NCI-H187 treated with DMSO at 0.1 percent for 48 hours (cell line): ENCODE measurements at regions not wholly inside any gene's neighbourhood (a gene's known extent, or its start where the extent isn't known, plus 50 kb on each side); places are given as distances from the start of the nearest gene placed in this dataset.
"Not testable (repeated sequence)": the region's sequence is repeated elsewhere in the genome, so short reads cannot be mapped to it uniquely, and the experiment has no call there.

Source experiments
- DNase-seq: peaks from one replicate; lab custom pipeline; 2025; lab: John Stamatoyannopoulos, UW

- DNase-seq, result no peak
These were observed 216.7 kb upstream of the SSTR1 start for GRCh38 chr14:37991027-37991426.

GRCh38 chr14:37992499-37992898 is 215.2 kb upstream of the SSTR1 start:
- no peak for DNase-seq

- no peak for DNase-seq
These were observed 212.8 kb upstream of the SSTR1 start for GRCh38 chr14:37994846-37995372.

- DNase-seq, result no peak
These were observed 210.7 kb upstream of the SSTR1 start for GRCh38 chr14:37997017-37997416.

- DNase-seq, result no peak
These were observed 207.4 kb upstream of the SSTR1 start for GRCh38 chr14:38000340-38000739.

GRCh38 chr14:38001501-38001900 is 206.2 kb upstream of the SSTR1 start:
- DNase-seq, result no peak

GRCh38 chr14:38003746-38004609 is 203.7 kb upstream of the SSTR1 start:
- no peak for DNase-seq

GRCh38 chr14:38004610-38004879 is 203.2 kb upstream of the SSTR1 start:
- DNase-seq, result no peak

GRCh38 chr14:38011156-38011555 is 196.5 kb upstream of the SSTR1 start:
- DNase-seq, result not testable (repeated sequence)

GRCh38 chr14:38012056-38012455 is 195.6 kb upstream of the SSTR1 start:
- no peak for DNase-seq

GRCh38 chr14:38016497-38016896 is 191.2 kb upstream of the SSTR1 start:
- no peak for DNase-seq

- no peak for DNase-seq
These were observed 185.8 kb upstream of the SSTR1 start for GRCh38 chr14:38021861-38022260.

GRCh38 chr14:38022775-38023174 is 184.9 kb upstream of the SSTR1 start:
- no peak for DNase-seq

GRCh38 chr14:38038171-38038570 is 169.5 kb upstream of the SSTR1 start:
- no peak for DNase-seq

GRCh38 chr14:38038986-38039385 is 168.7 kb upstream of the SSTR1 start:
- no peak for DNase-seq

GRCh38 chr14:38039496-38039895 is 168.2 kb upstream of the SSTR1 start:
- no peak for DNase-seq

- no peak for DNase-seq
These were observed 167.3 kb upstream of the SSTR1 start for GRCh38 chr14:38040411-38040810.

- DNase-seq, result no peak
These were observed 165.4 kb upstream of the SSTR1 start for GRCh38 chr14:38042322-38042721.

- no peak for DNase-seq
These were observed 163.0 kb upstream of the SSTR1 start for GRCh38 chr14:38044710-38045109.

GRCh38 chr14:38045461-38045860 is 162.2 kb upstream of the SSTR1 start:
- DNase-seq, result no peak

- DNase-seq, result no peak
These were observed 161.5 kb upstream of the SSTR1 start for GRCh38 chr14:38046160-38046559.

GRCh38 chr14:38047195-38047902 is 160.4 kb upstream of the SSTR1 start:
- DNase-seq, result no peak

GRCh38 chr14:38053666-38054065 is 154.0 kb upstream of the SSTR1 start:
- DNase-seq, result no peak
